Upper lobe of left lung (tissue), 4 donors: ENCODE measurements at regions not wholly inside any gene's neighbourhood (a gene's known extent, or its start where the extent isn't known, plus 50 kb on each side); places are given as distances from the start of the nearest gene placed in this dataset.

Experiments
- CTCF ChIP-seq, 6 experiments: fragments of 450-650 bp in 4 of 6; fragments of 200-600 bp in 2 of 6; sonication (generic) in 2 of 6; IDR thresholded peaks; one replicate each; pipeline ENCODE4 v1.5.1; 2016 to 2019; ENCODE audit warnings: antibody characterized with exemption in 6 of 6
- POLR2A ChIP-seq, 4 donors: fragments of 450-650 bp; IDR thresholded peaks; one replicate each; pipeline ENCODE4 v1.5.1; 2016 to 2017; ENCODE audit warnings: antibody characterized with exemption in 4 of 4, mild to moderate bottlenecking in 2 of 4
- POLR2AphosphoS5 ChIP-seq, 2 donors: sonication (generic); formaldehyde crosslinking; IDR thresholded peaks; one replicate each; pipeline ENCODE4 v1.5.1; 2017; ENCODE audit warnings: antibody characterized with exemption in 2 of 2

GRCh38 chr3:174363256-174363655 lies 495.9 kb upstream of the NAALADL2 start:
- TF ChIP-seq CTCF (IDR thresholded peaks at IDR 0.05) (no peak), POLR2A (IDR thresholded peaks at IDR 0.05) (no peak), POLR2AphosphoS5 (IDR thresholded peaks at IDR 0.05) (no peak)
